ENCODE measurements at regions not wholly inside any gene's neighbourhood (a gene's known extent, or its start where the extent isn't known, plus 50 kb on each side); places are given as distances from the start of the nearest gene placed in this dataset.

- no peak for TF ChIP-seq CTCF (conservative IDR thresholded peaks at IDR 0.05 in 1 of 2, IDR thresholded peaks at IDR 0.05 in 1 of 2; ENCODE audit: extremely low read depth in 1 of 2, insufficient read depth in 1 of 2, low read depth in 1 of 2, low read length in 2 of 2)
- TF ChIP-seq EZH2 (IDR thresholded peaks at IDR 0.05; ENCODE audit: borderline replicate concordance, low read length) = no peak
These were observed 1399.4 kb downstream of the EFNB2 start for GRCh38 chr13:105135852-105136615.

All from mammary epithelial cell (primary cell).